ENCODE measurements at regions not wholly inside any gene's neighbourhood (a gene's known extent, or its start where the extent isn't known, plus 50 kb on each side); places are given as distances from the start of the nearest gene placed in this dataset.

DNA sequence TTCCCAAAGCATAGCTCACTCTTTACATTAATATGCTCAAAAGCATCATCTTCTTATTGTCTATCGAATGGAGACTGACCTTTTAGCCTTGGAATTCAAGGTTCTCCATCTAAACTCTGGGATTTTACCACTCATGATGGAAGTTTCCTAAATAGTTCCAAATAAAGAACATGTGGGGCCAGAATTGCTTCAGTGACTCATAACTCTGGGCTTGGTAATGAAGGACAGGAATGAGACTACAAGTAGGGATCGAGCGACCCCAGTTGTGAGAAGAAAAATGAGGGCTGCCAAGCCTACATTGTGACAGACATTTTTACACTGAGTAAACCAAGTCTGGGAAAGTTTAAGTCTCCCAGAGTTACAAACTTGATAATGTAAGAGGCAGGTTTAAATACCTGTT lies 269.9 kb downstream of the CBLL2 start:
- 73% methylated on average over 3 of the region's 3 CpGs for WGBS
- no peak for TF ChIP-seq POLR2AphosphoS5 (IDR thresholded peaks at IDR 0.05)
- TF ChIP-seq, protein P1, sequence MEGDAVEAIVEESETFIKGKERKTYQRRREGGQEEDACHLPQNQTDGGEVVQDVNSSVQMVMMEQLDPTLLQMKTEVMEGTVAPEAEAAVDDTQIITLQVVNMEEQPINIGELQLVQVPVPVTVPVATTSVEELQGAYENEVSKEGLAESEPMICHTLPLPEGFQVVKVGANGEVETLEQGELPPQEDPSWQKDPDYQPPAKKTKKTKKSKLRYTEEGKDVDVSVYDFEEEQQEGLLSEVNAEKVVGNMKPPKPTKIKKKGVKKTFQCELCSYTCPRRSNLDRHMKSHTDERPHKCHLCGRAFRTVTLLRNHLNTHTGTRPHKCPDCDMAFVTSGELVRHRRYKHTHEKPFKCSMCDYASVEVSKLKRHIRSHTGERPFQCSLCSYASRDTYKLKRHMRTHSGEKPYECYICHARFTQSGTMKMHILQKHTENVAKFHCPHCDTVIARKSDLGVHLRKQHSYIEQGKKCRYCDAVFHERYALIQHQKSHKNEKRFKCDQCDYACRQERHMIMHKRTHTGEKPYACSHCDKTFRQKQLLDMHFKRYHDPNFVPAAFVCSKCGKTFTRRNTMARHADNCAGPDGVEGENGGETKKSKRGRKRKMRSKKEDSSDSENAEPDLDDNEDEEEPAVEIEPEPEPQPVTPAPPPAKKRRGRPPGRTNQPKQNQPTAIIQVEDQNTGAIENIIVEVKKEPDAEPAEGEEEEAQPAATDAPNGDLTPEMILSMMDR (IDR thresholded peaks at IDR 0.05), result no peak
- TF ChIP-seq POLR2A (IDR thresholded peaks at IDR 0.05), result no peak
- intact Hi-C loops (cut with DNase I), result no loop called here

DNA sequence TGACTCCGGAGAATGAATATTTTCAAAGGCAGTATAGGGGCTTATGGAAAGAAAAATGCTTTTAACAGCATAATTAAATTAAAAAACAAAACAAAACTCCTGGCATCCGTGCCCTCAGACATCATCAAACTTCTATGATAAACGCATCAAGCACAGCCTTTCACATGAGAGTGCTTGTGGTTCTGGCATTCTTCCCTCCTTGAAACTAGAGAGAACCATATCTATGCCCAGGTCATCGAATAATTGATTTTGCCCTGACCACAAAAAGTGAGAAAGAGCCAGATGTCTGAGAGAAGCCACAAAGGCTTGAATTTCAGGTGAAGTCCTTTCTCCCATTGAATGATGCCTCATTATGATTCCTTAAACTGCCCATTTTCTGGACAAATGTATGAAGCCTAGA lies 286.8 kb downstream of the CBLL2 start:
- Histone ChIP-seq H3K4me3 (no peak overlapping the region), H3K4me1 (replicated peaks) (no peaks in the 10 kb centered on the region), H3K9me3 (no peaks in the 10 kb centered on the region), H3K27me3 (replicated peaks; ENCODE audit: insufficient read depth) (no peaks in the 10 kb centered on the region), H3K27ac (no peak overlapping the region), H3K36me3 (no peaks in the 10 kb centered on the region)
- 46% methylated on average over 4 of the region's 4 CpGs for WGBS
- DNase-seq (ENCODE audit: low spot score), result no peak
- intact Hi-C loops (cut with DNase I), result no loop called here
- TF ChIP-seq POLR2A (IDR thresholded peaks at IDR 0.05) (no peak), POLR2AphosphoS5 (IDR thresholded peaks at IDR 0.05) (no peak)
- TF ChIP-seq, protein P1 (IDR thresholded peaks at IDR 0.05), result no peak

More for the DNA sequence above, 269.9 kb downstream of the CBLL2 start:
- DNase-seq (ENCODE audit: low spot score), result no peak
- Histone ChIP-seq H3K9me3 (no peaks in the 10 kb centered on the region), H3K27ac (no peak overlapping the region), H3K4me1 (replicated peaks) (no peaks in the 10 kb centered on the region), H3K27me3 (replicated peaks; ENCODE audit: insufficient read depth) (no peaks in the 10 kb centered on the region), H3K36me3 (no peaks in the 10 kb centered on the region), H3K4me3 (no peak overlapping the region)

DNA sequence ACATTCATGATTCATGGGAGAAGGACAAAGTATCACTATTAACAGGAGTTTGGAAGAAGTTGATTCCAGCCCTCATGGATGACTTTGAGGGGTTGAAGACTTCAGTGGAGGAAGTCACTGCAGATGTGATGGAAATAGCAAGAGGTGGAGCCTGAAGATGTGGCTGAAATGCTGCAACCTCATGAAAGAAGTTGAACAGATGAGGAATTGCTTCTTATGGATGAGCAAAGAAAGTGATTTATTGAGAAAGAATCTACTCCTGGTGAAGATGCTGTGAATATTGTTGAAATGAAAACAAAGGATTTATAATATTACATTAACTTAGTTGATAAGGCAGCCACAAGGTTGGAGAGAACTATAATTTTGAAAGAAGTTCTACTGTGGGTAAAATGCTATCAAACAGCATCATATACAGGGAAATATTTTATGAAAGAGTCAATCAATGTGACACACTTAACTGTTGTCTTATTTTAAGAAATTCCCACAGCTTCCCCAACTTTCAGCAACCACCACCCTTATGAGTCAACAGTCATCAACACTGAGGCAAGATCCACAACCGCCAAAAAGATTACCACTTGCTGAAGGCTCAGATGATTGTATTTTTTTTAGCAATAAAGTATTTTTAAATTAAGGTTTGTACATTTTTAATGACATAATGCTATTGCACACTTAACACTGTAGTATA lies 302.6 kb downstream of the CBLL2 start:
- H3K27me3 ChIP-seq (replicated peaks; ENCODE audit: insufficient read depth), result no peaks in the 10 kb centered on the region
- DNase-seq (ENCODE audit: low spot score), result no peak
- no peak for TF ChIP-seq POLR2A (IDR thresholded peaks at IDR 0.05)
- no peak for TF ChIP-seq POLR2AphosphoS5 (IDR thresholded peaks at IDR 0.05)
- TF ChIP-seq, protein P1 (IDR thresholded peaks at IDR 0.05), result no peak
- H3K27ac ChIP-seq, result no peak overlapping the region
- H3K4me3 ChIP-seq, result no peak overlapping the region
- intact Hi-C loops (cut with DNase I), result no loop called here
- H3K9me3 ChIP-seq, result no peaks in the 10 kb centered on the region
- no peaks in the 10 kb centered on the region for H3K4me1 ChIP-seq (replicated peaks)
- WGBS, result 94% methylated on average over 1 of the region's 1 CpG
- no peaks in the 10 kb centered on the region for H3K36me3 ChIP-seq

DNA sequence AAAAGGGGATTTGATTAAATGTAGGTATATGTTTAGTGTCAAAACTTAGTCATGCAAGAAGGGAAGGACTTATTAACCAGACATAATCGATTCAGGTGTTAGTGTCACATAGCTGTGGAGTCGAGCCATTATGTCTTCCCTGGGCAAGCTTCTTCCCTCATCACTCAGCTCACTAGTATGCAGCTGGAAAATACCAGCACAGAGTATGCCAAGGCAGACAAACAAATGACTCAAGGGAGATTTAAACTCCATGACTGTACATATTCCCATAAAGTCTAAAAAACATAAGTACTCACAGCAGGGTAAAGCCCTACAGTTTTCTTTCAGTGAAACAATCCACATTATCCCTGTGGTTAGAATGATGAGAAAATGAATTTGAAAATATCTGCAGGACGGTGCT lies 304.5 kb downstream of the CBLL2 start:
- no peaks in the 10 kb centered on the region for H3K36me3 ChIP-seq
- DNase-seq (ENCODE audit: low spot score), result no peak
- no peaks in the 10 kb centered on the region for H3K4me1 ChIP-seq (replicated peaks)
- H3K4me3 ChIP-seq, result no peak overlapping the region
- intact Hi-C loops (cut with DNase I), result no loop called here
- TF ChIP-seq, protein P1 (IDR thresholded peaks at IDR 0.05), result no peak
- TF ChIP-seq POLR2AphosphoS5 (IDR thresholded peaks at IDR 0.05) (no peak), POLR2A (IDR thresholded peaks at IDR 0.05) (no peak)
- H3K27ac ChIP-seq, result no peak overlapping the region
- no peaks in the 10 kb centered on the region for H3K27me3 ChIP-seq (replicated peaks; ENCODE audit: insufficient read depth)
- H3K9me3 ChIP-seq, result no peaks in the 10 kb centered on the region
- 79% methylated on average over 3 of the region's 3 CpGs for WGBS

DNA sequence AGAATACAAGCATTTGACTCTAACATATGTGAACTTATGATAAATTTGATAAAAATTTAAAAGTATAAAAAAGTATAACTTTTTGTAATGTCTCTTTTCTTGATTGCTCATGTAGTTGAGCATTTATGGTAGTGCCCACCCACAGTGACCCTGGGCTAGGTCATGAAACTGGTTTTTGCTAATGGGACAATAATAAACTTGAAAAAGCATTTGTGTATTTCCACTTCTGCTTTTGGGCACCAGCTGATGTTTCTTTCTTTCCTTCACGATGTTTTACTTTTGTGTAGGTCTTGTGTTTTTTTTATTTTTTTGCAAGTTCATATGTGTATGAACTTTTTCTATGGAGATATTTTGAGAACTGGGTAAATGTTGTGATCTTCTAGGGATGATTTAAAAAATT lies 313.1 kb downstream of the CBLL2 start:
- TF ChIP-seq POLR2A (IDR thresholded peaks at IDR 0.05) (no peak), POLR2AphosphoS5 (IDR thresholded peaks at IDR 0.05) (no peak)
- TF ChIP-seq, protein P1 (IDR thresholded peaks at IDR 0.05), result no peak
- Histone ChIP-seq H3K4me3 (no peak overlapping the region), H3K9me3 (no peaks in the 10 kb centered on the region)

More for the DNA sequence above, 313.1 kb downstream of the CBLL2 start:
- no peak for DNase-seq (ENCODE audit: low spot score)
- intact Hi-C loops (cut with DNase I), result no loop called here
- WGBS, result 76% methylated on average over 1 of the region's 1 CpG
- Histone ChIP-seq H3K36me3 (no peaks in the 10 kb centered on the region), H3K27me3 (replicated peaks; ENCODE audit: insufficient read depth) (no peaks in the 10 kb centered on the region), H3K4me1 (replicated peaks) (no peaks in the 10 kb centered on the region), H3K27ac (no peak overlapping the region)

Measured in prostate gland (tissue), 2 donors.